ENCODE measurements at regions not wholly inside any gene's neighbourhood (a gene's known extent, or its start where the extent isn't known, plus 50 kb on each side); places are given as distances from the start of the nearest gene placed in this dataset.

DNA sequence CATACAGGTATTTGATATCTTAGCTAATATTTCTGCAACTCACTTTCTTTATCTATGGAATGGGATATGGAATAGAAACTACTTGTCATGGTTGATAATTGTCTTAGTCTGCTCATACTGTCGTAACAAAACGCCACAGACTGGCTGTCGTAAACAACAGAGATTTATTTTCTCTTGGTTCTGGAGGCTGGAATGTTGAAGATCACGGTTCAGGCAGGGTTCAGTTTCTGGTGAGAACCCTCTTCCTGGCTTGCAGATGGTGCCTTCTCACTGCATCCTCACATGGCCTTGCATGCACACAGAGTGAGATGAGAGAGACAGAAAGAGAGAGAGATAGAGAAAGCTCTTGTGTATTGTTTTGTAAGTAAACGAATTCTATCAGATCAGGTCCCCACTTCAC is 332.7 kb upstream of the MAGI2 start:
- H3K4me3 ChIP-seq (ENCODE audit: low read depth, low read length) = no peak overlapping the region
- DNase-seq (ENCODE audit: low read depth) = no peak
- TF ChIP-seq, protein P1, sequence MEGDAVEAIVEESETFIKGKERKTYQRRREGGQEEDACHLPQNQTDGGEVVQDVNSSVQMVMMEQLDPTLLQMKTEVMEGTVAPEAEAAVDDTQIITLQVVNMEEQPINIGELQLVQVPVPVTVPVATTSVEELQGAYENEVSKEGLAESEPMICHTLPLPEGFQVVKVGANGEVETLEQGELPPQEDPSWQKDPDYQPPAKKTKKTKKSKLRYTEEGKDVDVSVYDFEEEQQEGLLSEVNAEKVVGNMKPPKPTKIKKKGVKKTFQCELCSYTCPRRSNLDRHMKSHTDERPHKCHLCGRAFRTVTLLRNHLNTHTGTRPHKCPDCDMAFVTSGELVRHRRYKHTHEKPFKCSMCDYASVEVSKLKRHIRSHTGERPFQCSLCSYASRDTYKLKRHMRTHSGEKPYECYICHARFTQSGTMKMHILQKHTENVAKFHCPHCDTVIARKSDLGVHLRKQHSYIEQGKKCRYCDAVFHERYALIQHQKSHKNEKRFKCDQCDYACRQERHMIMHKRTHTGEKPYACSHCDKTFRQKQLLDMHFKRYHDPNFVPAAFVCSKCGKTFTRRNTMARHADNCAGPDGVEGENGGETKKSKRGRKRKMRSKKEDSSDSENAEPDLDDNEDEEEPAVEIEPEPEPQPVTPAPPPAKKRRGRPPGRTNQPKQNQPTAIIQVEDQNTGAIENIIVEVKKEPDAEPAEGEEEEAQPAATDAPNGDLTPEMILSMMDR (conservative IDR thresholded peaks at IDR 0.05; ENCODE audit: low read depth, low read length) = no peak

DNA sequence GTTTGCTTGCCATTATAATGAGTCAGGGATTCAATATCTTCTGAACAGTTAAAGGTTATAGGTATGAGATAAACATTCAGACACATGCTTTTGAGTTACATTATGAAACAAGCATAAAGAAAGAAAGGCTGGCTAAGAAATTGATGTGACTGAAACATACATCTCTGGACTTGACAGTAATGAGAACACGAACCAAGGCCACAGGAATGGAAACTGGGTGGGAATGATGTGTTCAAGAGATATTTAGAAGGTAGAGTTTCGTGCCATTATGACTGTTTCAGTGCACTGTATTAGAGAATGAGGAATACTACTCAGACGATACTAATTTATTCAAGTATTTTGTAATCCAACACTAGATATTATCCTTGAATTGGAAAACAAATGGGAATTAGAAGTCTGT is 332.1 kb upstream of the MAGI2 start:
- no peak for DNase-seq (ENCODE audit: low read depth)
- TF ChIP-seq, protein P1 (conservative IDR thresholded peaks at IDR 0.05; ENCODE audit: low read depth, low read length) = no peak

DNA sequence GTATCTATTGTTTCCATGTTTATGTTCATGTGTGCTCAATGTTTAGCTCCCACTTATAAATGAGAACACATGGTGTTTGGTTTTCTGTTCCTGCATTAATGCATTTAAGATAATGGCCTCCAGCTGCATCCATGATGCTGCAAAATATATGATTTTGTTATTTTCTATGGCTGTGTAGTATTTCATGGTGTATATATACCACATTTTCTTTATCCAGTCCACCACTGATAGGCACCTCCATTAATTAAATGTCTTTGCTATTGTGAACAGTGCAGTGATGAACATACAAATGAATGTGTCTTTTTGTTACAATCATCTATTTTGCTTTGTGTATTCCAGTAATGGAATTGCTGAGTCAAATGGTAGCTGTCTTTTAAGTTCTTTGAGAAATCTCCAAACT is 329.4 kb upstream of the MAGI2 start:
- TF ChIP-seq, protein P1 (conservative IDR thresholded peaks at IDR 0.05; ENCODE audit: low read depth, low read length) = no peak
- no peak for DNase-seq (ENCODE audit: low read depth)
- H3K4me3 ChIP-seq (ENCODE audit: low read depth, low read length) = no peak overlapping the region

More for the DNA sequence above, 332.1 kb upstream of the MAGI2 start:
- no peak overlapping the region for H3K4me3 ChIP-seq (ENCODE audit: low read depth, low read length)

DNA sequence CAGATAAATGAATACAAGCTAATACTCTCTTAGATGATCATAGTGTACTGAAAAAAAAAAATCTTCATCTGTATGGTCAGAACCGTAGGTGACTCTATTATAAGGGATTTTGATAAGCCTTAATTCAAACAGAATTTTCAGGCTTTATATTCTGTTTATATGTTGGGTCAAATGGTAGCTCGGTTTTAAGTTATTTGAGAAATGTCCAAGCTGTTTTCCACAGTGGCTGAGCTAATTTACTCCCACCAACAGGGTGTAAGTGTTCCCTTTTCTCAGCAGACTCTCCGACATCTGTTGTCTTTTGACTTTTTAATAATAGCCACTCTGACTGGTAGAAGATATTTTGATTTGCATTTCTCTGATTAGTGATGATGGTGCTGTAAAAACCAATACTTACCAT is 328.8 kb upstream of the MAGI2 start:
- no peak for DNase-seq (ENCODE audit: low read depth)
- no peak overlapping the region for H3K4me3 ChIP-seq (ENCODE audit: low read depth, low read length)
- TF ChIP-seq, protein P1 (conservative IDR thresholded peaks at IDR 0.05; ENCODE audit: low read depth, low read length) = no peak

DNA sequence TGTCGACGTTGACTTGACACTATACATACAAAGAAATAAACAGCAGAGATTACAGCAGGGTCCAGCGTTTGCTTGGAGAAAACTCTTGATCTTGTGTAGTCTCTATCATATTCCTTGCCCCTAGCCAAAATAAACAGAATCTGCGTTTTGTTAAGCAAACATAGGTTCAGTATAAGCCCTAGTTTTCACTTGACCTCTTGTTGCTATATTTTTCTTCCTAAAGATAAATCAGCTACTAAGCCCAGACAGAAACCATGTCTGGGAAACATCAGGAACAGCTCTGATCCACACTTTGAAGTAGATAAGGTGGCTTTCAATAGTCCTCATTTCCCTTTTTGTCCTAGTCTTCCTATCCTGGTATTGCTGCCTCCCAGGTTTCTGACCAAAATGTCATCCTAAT is 328.2 kb upstream of the MAGI2 start:
- DNase-seq (ENCODE audit: low read depth) = no peak
- no peak overlapping the region for H3K4me3 ChIP-seq (ENCODE audit: low read depth, low read length)
- TF ChIP-seq, protein P1 (conservative IDR thresholded peaks at IDR 0.05; ENCODE audit: low read depth, low read length) = no peak

DNA sequence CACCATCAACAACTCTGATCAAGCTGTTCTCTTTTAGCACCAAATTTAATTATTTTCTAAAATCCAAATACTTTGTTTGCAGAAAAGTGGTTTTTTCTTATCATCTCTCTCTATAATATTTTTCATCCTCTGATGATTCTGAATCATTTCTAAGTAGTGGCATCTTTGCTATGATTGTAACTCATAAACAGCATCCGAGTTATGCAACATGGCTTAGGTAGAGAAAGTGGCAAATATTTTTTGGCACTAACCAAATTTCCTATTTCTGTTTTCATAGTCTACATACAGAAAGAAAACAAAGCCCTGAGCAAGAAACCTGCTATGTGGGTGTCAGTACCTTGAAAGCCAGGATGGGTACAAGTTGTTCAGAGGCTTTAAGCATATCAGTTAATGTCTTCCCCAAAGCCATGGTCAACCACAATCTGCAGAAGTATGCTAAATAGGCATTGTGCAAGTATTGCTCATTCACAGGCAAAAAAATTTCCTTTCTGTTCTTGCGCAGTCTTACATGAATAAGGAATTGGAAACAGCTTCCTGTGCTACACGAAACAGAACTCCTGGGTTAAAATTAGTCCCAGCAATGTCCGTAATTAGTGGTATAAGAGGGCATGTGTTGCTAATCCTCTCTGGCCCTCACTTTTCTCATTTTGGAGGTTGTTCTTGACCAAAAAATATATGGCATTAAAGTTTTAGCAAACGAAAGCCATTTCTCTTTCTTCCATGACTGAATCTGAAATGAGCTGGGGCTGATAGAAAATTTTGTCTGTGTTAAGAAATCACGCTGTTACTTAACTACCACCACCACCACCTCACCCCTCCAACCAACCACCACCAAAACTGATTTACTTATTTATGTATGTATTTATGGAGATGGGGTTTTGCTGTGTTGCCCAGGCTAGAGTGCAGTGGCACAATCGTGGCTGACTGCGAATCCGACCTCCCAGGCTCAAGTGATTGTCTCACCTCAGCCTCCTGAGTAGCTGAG is 325.6 kb upstream of the MAGI2 start:
- TF ChIP-seq, protein P1 (conservative IDR thresholded peaks at IDR 0.05; ENCODE audit: low read depth, low read length) = no peak
- DNase-seq (ENCODE audit: low read depth) = no peak
- H3K4me3 ChIP-seq (ENCODE audit: low read depth, low read length) = no peak overlapping the region

GRCh38 chr7:79775911-79776310 is 322.4 kb upstream of the MAGI2 start:
- H3K4me3 ChIP-seq (ENCODE audit: low read depth, low read length) = no peak overlapping the region
- TF ChIP-seq, protein P1 (conservative IDR thresholded peaks at IDR 0.05; ENCODE audit: low read depth, low read length) = no peak
- DNase-seq (ENCODE audit: low read depth) = no peak
